Colonic mucosa (tissue), 4 donors: ENCODE measurements at regions not wholly inside any gene's neighbourhood (a gene's known extent, or its start where the extent isn't known, plus 50 kb on each side); places are given as distances from the start of the nearest gene placed in this dataset.

ENCODE experiments used
- DNase-seq: peaks from one replicate; pipeline ENCODE4 v3.0.0-alpha.2; 2020
- H3K27ac ChIP-seq: fragments of 200-600 bp; one replicate; pipeline ENCODE4 v1.8.0; 2021
- H3K27me3 ChIP-seq: fragments of 200-600 bp; one replicate; pipeline ENCODE4 v1.8.0; 2021
- H3K36me3 ChIP-seq: fragments of 200-600 bp; one replicate; pipeline ENCODE4 v1.8.0; 2021
- H3K4me1 ChIP-seq: fragments of 200-600 bp; one replicate; pipeline ENCODE4 v1.8.0; 2021; ENCODE audit warnings: mild to moderate bottlenecking
- H3K4me3 ChIP-seq: fragments of 200-600 bp; one replicate; pipeline ENCODE4 v1.8.0; 2021
- H3K9ac ChIP-seq, 2 donors: one replicate each; pipeline ENCODE4 v1.7.0; 2013; ENCODE audit warnings: control low read depth in 2 of 2, low read depth in 2 of 2, low read length in 2 of 2
- H3K9me3 ChIP-seq: fragments of 200-600 bp; one replicate; pipeline ENCODE4 v1.8.0; 2021
- intact Hi-C: fragments of 100-400 bp; cut with DNase I; formaldehyde crosslinking; loops from one replicate; pipeline ENCODE4 v1.14.1; 2022
- TF ChIP-seq, protein P1 (sequence below): fragments of 200-600 bp; IDR thresholded peaks from one replicate; pipeline ENCODE4 v1.8.0; 2022; ENCODE audit warnings: antibody characterized with exemption, mild to moderate bottlenecking
- donor health status: healthy.
- donor health status: DM: no; HTN: no; CAD: no.
- donor health status: DM: no; HTN: no; CAD: no.

DNA sequence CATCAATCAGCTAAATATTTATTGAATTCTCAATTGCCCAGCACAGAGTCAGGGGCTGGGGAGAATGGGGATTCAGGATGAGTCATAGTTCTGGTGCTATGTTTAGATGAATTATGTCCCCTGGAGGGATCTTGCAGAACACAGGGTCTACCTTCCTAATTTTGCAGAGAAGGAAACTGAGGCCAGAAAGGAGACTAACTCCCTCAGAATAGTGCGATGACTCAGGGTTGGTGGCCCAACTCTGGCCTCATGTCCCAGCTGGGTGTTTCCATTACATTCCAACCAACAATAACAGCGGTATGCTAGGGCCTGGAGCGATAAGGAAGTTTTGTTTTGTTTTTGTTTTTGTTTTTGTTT is 270.9 kb downstream of the TLE3 start:
- H3K9ac ChIP-seq: no peak overlapping the region
- no peaks in the 10 kb centered on the region for H3K27me3 ChIP-seq
- H3K4me3 ChIP-seq: no peak overlapping the region
- intact Hi-C loops: no loop called here
- H3K36me3 ChIP-seq: no peaks in the 10 kb centered on the region
- H3K27ac ChIP-seq: no peak overlapping the region
- H3K4me1 ChIP-seq: no peaks in the 10 kb centered on the region
- H3K9me3 ChIP-seq: no peaks in the 10 kb centered on the region
- DNase-seq: no peak
- TF ChIP-seq, protein P1, sequence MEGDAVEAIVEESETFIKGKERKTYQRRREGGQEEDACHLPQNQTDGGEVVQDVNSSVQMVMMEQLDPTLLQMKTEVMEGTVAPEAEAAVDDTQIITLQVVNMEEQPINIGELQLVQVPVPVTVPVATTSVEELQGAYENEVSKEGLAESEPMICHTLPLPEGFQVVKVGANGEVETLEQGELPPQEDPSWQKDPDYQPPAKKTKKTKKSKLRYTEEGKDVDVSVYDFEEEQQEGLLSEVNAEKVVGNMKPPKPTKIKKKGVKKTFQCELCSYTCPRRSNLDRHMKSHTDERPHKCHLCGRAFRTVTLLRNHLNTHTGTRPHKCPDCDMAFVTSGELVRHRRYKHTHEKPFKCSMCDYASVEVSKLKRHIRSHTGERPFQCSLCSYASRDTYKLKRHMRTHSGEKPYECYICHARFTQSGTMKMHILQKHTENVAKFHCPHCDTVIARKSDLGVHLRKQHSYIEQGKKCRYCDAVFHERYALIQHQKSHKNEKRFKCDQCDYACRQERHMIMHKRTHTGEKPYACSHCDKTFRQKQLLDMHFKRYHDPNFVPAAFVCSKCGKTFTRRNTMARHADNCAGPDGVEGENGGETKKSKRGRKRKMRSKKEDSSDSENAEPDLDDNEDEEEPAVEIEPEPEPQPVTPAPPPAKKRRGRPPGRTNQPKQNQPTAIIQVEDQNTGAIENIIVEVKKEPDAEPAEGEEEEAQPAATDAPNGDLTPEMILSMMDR: no peak

DNA sequence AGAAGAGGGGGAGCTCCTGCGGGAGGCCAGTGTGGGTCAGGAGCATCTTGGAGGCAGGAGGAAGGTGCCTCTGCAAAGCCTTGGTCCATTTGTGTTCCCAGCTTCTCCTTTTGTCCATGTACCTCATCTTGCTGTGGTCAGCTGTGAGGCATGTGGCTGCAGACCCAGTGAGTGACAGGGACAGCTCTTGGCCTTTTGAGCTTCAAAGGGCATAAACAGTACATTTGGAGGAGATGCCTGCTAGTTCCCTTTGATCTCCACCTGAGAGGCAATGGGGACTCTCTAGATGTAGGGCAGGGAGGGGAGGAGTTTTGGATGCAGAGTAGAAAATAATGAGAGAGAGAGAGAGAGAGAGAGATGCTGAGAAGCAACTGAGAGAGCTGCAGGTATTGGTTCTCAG is 270.0 kb downstream of the TLE3 start:
- intact Hi-C loops: no loop called here

DNA sequence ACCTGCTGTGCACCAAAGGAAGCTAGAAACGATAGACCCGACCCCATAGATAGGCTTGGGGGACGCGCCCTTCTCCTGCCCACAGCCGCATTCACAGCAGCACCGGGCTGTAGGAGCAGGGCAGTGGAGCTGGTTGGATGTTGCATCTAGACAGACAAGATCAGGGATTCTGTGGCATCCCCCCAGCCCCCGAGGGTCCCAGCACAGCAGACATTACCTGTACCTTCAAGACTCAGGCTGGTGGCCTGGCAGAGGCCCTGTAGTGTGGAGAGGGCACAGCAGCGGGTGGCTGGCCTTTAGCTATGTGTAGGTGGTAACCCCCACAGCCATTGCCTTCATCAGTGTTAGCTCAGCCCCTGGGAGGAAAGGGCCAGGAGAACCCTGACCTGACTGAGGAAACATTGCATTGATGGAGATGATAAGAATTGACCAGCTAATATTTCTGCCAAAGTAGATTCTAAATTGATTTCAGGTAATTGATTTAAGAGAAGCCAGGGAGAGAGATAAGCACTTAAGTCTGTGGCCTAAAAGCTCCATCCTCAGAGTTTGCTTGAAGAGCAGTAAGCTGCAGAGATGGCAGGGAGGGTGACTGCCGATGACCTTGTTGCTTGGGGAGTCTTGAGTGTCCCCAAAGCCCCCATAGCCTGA is 269.4 kb downstream of the TLE3 start:
- DNase-seq: no peak
- Histone ChIP-seq H3K9me3 (no peaks in the 10 kb centered on the region), H3K36me3 (no peaks in the 10 kb centered on the region), H3K4me3 (no peak overlapping the region), H3K4me1 (no peaks in the 10 kb centered on the region), H3K27ac (no peak overlapping the region), H3K27me3 (no peaks in the 10 kb centered on the region), H3K9ac (no peak overlapping the region)
- TF ChIP-seq, protein P1: no peak
- intact Hi-C loops: no loop called here

More for the DNA sequence above, 270.0 kb downstream of the TLE3 start:
- no peaks in the 10 kb centered on the region for H3K9me3 ChIP-seq
- no peak overlapping the region for H3K9ac ChIP-seq
- no peaks in the 10 kb centered on the region for H3K4me1 ChIP-seq
- H3K36me3 ChIP-seq: no peaks in the 10 kb centered on the region
- TF ChIP-seq, protein P1: no peak
- no peak for DNase-seq
- no peaks in the 10 kb centered on the region for H3K27me3 ChIP-seq
- H3K4me3 ChIP-seq: no peak overlapping the region
- no peak overlapping the region for H3K27ac ChIP-seq

DNA sequence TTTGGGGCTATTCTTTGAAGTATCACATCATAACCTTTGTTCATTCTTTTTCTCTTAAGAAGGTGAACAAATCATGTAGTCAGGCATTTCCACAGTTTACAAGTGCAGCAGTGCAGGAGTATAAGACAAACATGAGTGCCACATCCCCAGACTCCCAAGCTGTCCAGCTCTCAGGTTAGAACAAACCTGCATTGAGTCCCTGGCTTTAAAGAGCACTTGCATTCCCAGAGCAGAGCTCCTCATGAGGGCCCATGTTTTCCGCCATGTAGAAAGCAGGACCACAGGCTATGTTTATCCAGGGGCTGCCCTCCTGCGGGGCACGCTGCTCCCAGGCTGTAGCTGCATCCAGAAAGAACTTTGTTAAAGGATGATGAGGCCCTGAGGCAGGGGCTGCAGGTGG is 267.7 kb downstream of the TLE3 start:
- Histone ChIP-seq H3K4me3 (no peak overlapping the region), H3K9me3 (no peaks in the 10 kb centered on the region), H3K9ac (no peak overlapping the region), H3K36me3 (no peaks in the 10 kb centered on the region), H3K27ac (no peak overlapping the region), H3K4me1 (no peaks in the 10 kb centered on the region), H3K27me3 (no peaks in the 10 kb centered on the region)
- intact Hi-C loops: no loop called here
- TF ChIP-seq, protein P1: no peak
- no peak for DNase-seq

DNA sequence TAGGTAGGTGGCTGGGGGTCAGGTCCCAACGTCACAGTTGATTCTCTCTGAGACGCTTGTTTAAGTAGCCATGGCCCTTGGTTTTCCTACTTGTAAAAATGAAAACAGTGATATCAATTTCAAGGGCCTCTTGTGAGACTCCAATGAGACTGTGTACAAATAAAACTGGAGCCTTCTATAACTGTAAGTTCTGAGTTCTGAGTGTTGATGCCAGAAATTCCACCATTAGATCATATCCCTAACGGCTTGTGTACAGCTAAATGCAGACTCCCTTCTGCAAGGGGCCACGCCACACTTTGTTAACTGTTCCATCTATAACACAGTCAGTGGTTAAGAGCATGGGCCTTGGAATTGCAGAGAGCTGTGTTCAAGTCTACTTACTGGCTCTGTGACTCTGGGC is 267.3 kb downstream of the TLE3 start:
- H3K4me1 ChIP-seq: no peaks in the 10 kb centered on the region
- TF ChIP-seq, protein P1: no peak
- no peak overlapping the region for H3K9ac ChIP-seq
- intact Hi-C loops: no loop called here
- no peaks in the 10 kb centered on the region for H3K36me3 ChIP-seq
- H3K27me3 ChIP-seq: no peaks in the 10 kb centered on the region
- no peak for DNase-seq
- H3K27ac ChIP-seq: no peak overlapping the region
- no peak overlapping the region for H3K4me3 ChIP-seq
- no peaks in the 10 kb centered on the region for H3K9me3 ChIP-seq
